Endothelial cell of umbilical vein (primary cell): ENCODE measurements at regions not wholly inside any gene's neighbourhood (a gene's known extent, or its start where the extent isn't known, plus 50 kb on each side); places are given as distances from the start of the nearest gene placed in this dataset.

Source experiments
- BruUV-seq: library from RNA; stranded (reverse); fragments of 400-500 nt; replicated peaks from 2 replicates; lab custom pipeline; 2021; lab: Mats Ljungman, UMichigan
- CTCF ChIA-PET: fragments of 300-600, 350-600 bp; sonication (Branson Sonifier 250); formaldehyde crosslinking; loops from one replicate; lab custom pipeline; 2021; ENCODE audit warnings: antibody characterized with exemption, inconsistent platforms; lab: Charles Lee
- POLR2A ChIA-PET: fragments of 300-600, 350-600 bp; sonication (Branson Sonifier 250); formaldehyde crosslinking; loops from one replicate; lab custom pipeline; 2021; ENCODE audit warnings: antibody characterized with exemption, inconsistent platforms; lab: Charles Lee
- DNase-seq: peaks from one replicate; pipeline ENCODE4 v3.0.0-alpha.2; 2011; ENCODE audit warnings: low read depth, low spot score
- FAIRE-seq: peaks from 2 replicates; lab custom pipeline; 2011; peaks lifted over from hg19 to GRCh38; lab: Jason Lieb, UNC
- H2AFZ ChIP-seq: 2 replicates; pipeline ENCODE4 v1.6.0; 2012; ENCODE audit warnings: low read depth, low read length, control low read depth, inconsistent platforms
- H3K27ac ChIP-seq: 2 replicates; pipeline ENCODE4 v1.5.1; 2011; ENCODE audit warnings: low read depth, mild to moderate bottlenecking, control low read depth, low read length, moderate library complexity; ENCODE audit not compliant: insufficient read depth
- H3K27me3 ChIP-seq, 2 experiments: 2 replicates each; pipeline versions ENCODE4 v1.6.0 to v1.6.1; 2011; ENCODE audit warnings: low read length in 2 of 2, mixed read lengths in 1 of 2; ENCODE audit not compliant: control insufficient read depth in 2 of 2, insufficient read depth in 2 of 2
- H3K36me3 ChIP-seq, 2 experiments: 2 replicates in 1 of 2; 3 replicates in 1 of 2; pipeline ENCODE4 v1.5.1; 2011; ENCODE audit warnings: low read length in 2 of 2, mild to moderate bottlenecking in 1 of 2, moderate library complexity in 1 of 2; ENCODE audit not compliant: control insufficient read depth in 2 of 2, insufficient read depth in 2 of 2; ENCODE audit errors: extremely low read depth in 1 of 2
- H3K4me1 ChIP-seq: 3 replicates; pipeline ENCODE4 v1.5.1; 2011; ENCODE audit warnings: mild to moderate bottlenecking, low read length; ENCODE audit not compliant: control insufficient read depth, insufficient read depth; ENCODE audit errors: extremely low read depth
- H3K4me2 ChIP-seq: 2 replicates; pipeline ENCODE4 v1.6.1; 2011; ENCODE audit warnings: low read length, control low read depth, mixed read lengths; ENCODE audit not compliant: insufficient read depth
- H3K4me3 ChIP-seq, 3 experiments: fragments of 200-600 bp in 1 of 3; sonication (generic), shearing (Covaris generic) in 1 of 3; replicated peaks in 1 of 3; 2 replicates each; pipeline ENCODE4 v1.5.1; 2011 to 2016; ENCODE audit warnings: control low read depth in 3 of 3, low read length in 3 of 3, mild to moderate bottlenecking in 2 of 3, inconsistent platforms in 1 of 3, low read depth in 1 of 3, moderate library complexity in 1 of 3; ENCODE audit not compliant: insufficient read depth in 1 of 3
- H3K79me2 ChIP-seq: 2 replicates; pipeline ENCODE4 v1.6.0; 2012; ENCODE audit warnings: low read length, inconsistent platforms; ENCODE audit not compliant: control insufficient read depth, insufficient read depth
- H3K9ac ChIP-seq: replicated peaks from 2 replicates; pipeline ENCODE3; 2011; ENCODE audit warnings: low read length, control low read depth; ENCODE audit not compliant: insufficient read depth; ENCODE audit errors: extremely low read depth
- H3K9me1 ChIP-seq: replicated peaks from 3 replicates; pipeline ENCODE4 v1.6.0; 2011; ENCODE audit warnings: mild to moderate bottlenecking, low read length; ENCODE audit not compliant: control insufficient read depth, insufficient read depth; ENCODE audit errors: extremely low read depth
- H3K9me3 ChIP-seq: replicated peaks from 2 replicates; pipeline ENCODE4 v1.5.1; 2012; ENCODE audit warnings: low read length, inconsistent platforms; ENCODE audit not compliant: control insufficient read depth, insufficient read depth
- H4K20me1 ChIP-seq: replicated peaks from 2 replicates; pipeline ENCODE3; 2011; ENCODE audit warnings: mild to moderate bottlenecking, low read length; ENCODE audit not compliant: control insufficient read depth, insufficient read depth; ENCODE audit errors: extremely low read depth
- CTCF ChIP-seq, 2 donors: IDR thresholded peaks; 1 replicate in 1 of 2; 2 replicates in 1 of 2; pipeline ENCODE4 v1.5.1; 2011; ENCODE audit warnings: low read length in 2 of 2, mild to moderate bottlenecking in 2 of 2, moderate library complexity in 2 of 2, control low read depth in 1 of 2, inconsistent platforms in 1 of 2, low read depth in 1 of 2; ENCODE audit not compliant: insufficient read depth in 1 of 2; ENCODE audit errors: extremely low read depth in 1 of 2
- EZH2 ChIP-seq: IDR thresholded peaks from 2 replicates; pipeline ENCODE4 v1.6.1; 2012; ENCODE audit warnings: borderline replicate concordance, low read depth, mild to moderate bottlenecking, moderate library complexity, low read length, inconsistent platforms; ENCODE audit not compliant: severe bottlenecking
- FOS ChIP-seq: IDR thresholded peaks from 2 replicates; pipeline ENCODE4 v1.6.1; 2011; ENCODE audit warnings: mild to moderate bottlenecking, low read length, moderate library complexity, borderline replicate concordance; ENCODE audit not compliant: insufficient read depth
- GATA2 ChIP-seq: IDR thresholded peaks from 2 replicates; pipeline ENCODE4 v1.7.0; 2011; ENCODE audit warnings: low read depth, mild to moderate bottlenecking, moderate library complexity, mixed read lengths, low read length; ENCODE audit not compliant: insufficient read length, insufficient read depth
- JUN ChIP-seq: IDR thresholded peaks from 2 replicates; pipeline ENCODE4 v1.6.1; 2011; ENCODE audit warnings: borderline replicate concordance, low read depth; ENCODE audit not compliant: insufficient read length, insufficient read depth
- MYC ChIP-seq: IDR thresholded peaks from one replicate; pipeline ENCODE4 v1.6.1; 2011; ENCODE audit warnings: mild to moderate bottlenecking, low read depth, low read length
- POLR2A ChIP-seq: IDR thresholded peaks from 2 replicates; pipeline ENCODE4 v1.6.1; 2012; ENCODE audit warnings: low read depth, mild to moderate bottlenecking, control low read depth, low read length
- POLR2AphosphoS5 ChIP-seq: IDR thresholded peaks from 2 replicates; pipeline ENCODE4 v1.6.1; 2012; ENCODE audit warnings: low read depth, mild to moderate bottlenecking, control low read depth, low read length, moderate library complexity; ENCODE audit not compliant: insufficient read depth
- dilution Hi-C: fragments of 300-500 bp; cut with MboI; formaldehyde crosslinking; loops from one replicate; pipeline ENCODE4 v1.15.0; 2019; ENCODE audit warnings: low sequenced_read_pairs; ENCODE audit not compliant: extremely low pct_ligation_motif_present
- intact Hi-C: fragments of 100-400 bp; cut with micrococcal nuclease; formaldehyde crosslinking; loops from one replicate; pipeline ENCODE4 v1.10.0; 2022
- TF ChIP-seq, protein P1 (sequence below): IDR thresholded peaks from 2 replicates; pipeline ENCODE4 v1.6.1; 2011; ENCODE audit not compliant: insufficient read depth, insufficient read length

DNA sequence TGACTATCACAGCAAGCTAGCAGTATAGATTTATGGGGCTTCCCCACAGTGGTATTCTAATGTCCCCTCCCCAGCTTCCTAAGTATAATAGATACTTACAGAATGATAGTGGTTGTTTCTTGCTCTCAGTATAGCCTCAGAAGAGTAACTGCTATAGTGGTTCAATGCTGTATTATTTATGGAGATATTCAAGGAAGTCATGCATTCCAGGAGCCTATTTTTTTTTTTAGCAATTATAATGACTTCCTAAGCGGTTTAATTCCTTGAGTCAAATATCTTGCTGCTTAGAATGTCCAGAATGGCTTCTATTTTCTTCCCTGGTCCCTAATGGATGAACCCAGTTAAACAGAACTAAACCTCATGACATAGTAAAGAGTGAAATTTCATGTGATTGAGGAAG is 451.5 kb upstream of the SEMA3D start:
- no TSS peak for BruUV-seq
- Histone ChIP-seq H3K27ac (no peak overlapping the region), H3K36me3 (no peaks in the 10 kb centered on the region), H3K9ac (no peak overlapping the region), H3K4me2 (no peak overlapping the region), H4K20me1 (no peaks in the 10 kb centered on the region), H3K9me1 (no peaks in the 10 kb centered on the region), H3K4me3 (no peak overlapping the region), H3K9me3 (no peaks in the 10 kb centered on the region), H3K4me1 (no peaks in the 10 kb centered on the region), H3K79me2 (no peaks in the 10 kb centered on the region), H2AFZ (no peak overlapping the region), H3K27me3 (no peaks in the 10 kb centered on the region)
- DNase-seq (no peak), FAIRE-seq (no peak)
- CTCF ChIA-PET, result interaction anchor here (0.5 kb wide), 1 partner anchor 69 kb away, joined by 3 read pairs; no protein-coding TSS in a partner anchor
- TF ChIP-seq GATA2, result no peak
- no peak for TF ChIP-seq JUN
- TF ChIP-seq FOS, result no peak
- no peak for TF ChIP-seq MYC
- no peak for TF ChIP-seq POLR2AphosphoS5
- dilution Hi-C loops, result no loop called here
- intact Hi-C loops, result no loop called here
- POLR2A ChIA-PET, result no interaction called here

- Histone ChIP-seq H3K36me3 (no peaks in the 10 kb centered on the region), H3K79me2 (no peaks in the 10 kb centered on the region), H3K9me3 (no peaks in the 10 kb centered on the region), H3K27ac (no peak overlapping the region), H3K4me3 (no peak overlapping the region), H3K9me1 (no peaks in the 10 kb centered on the region), H3K9ac (no peak overlapping the region), H4K20me1 (no peaks in the 10 kb centered on the region), H3K4me2 (no peak overlapping the region), H3K27me3 (no peaks in the 10 kb centered on the region), H3K4me1 (peaks cover 13% of the 10 kb centered on the region), H2AFZ (peak overlapping the region; percentile 48)
- no TSS peak for BruUV-seq
- dilution Hi-C loops, result no loop called here
- DNase-seq (no peak), FAIRE-seq (no peak)
- POLR2A ChIA-PET, result no interaction called here
- TF ChIP-seq CTCF (IDR thresholded peaks at IDR 0.05; ENCODE audit: extremely low read depth in 1 of 2, insufficient read depth in 1 of 2, low read depth in 1 of 2, low read length in 2 of 2) (no peak), POLR2AphosphoS5 (no peak), MYC (no peak), FOS (no peak), POLR2A (no peak), GATA2 (no peak), EZH2 (no peak), JUN (no peak)
- TF ChIP-seq, protein P1, sequence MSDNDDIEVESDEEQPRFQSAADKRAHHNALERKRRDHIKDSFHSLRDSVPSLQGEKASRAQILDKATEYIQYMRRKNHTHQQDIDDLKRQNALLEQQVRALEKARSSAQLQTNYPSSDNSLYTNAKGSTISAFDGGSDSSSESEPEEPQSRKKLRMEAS, result no peak
- CTCF ChIA-PET, result no interaction called here
- intact Hi-C loops, result no loop called here
These were observed 448.1 kb upstream of the SEMA3D start for GRCh38 chr7:85634951-85635350.
